CD4-positive, alpha-beta T cell treated with Interleukin-10 for 1 hour (primary cell): ENCODE measurements at regions not wholly inside any gene's neighbourhood (a gene's known extent, or its start where the extent isn't known, plus 50 kb on each side); places are given as distances from the start of the nearest gene placed in this dataset.

Source experiments
- DNase-seq: peaks from one replicate; pipeline ENCODE4 v3.0.0-alpha.2; 2020

DNA sequence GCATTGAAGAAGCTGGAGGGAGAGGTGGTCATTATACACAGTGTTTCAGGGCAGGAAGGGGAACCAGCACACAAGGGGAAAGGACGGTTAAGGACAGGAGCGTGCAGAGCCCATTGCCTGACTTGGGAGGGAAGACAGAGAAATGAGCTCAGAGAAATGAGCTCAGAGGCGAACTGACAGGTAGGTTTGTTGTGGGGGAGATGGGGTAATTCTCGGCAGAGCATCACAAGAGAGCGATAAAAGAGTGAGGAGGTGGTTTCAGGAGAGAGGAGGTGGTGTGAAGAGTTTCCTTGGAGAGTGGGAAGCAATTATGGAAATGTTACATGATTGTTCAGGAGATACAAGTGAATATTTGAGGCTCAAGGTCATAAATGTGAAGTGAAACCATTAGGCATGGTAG, 61.0 kb downstream of the MRGPRX1 start:
- DNase-seq, result no peak

DNA sequence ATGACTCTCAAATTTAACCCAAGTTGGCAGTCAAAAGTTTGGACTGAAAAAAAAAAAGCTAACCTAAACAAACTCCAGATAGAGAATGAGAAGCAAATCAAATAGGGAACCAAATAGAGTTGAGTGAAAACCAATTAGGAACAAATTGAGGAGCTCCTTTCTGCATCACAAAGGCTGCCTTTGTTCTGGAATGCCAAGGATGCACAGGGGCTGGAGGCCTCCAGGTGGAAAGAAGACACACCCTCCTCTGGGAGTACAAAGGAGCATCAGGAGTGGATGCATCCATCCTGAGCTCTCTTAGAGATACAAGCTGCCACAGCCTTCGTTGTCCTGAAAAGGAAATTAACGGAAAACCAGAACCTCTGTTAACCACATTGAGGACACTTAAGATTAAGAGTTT, 73.3 kb downstream of the MRGPRX1 start:
- DNase-seq, result no peak

DNA sequence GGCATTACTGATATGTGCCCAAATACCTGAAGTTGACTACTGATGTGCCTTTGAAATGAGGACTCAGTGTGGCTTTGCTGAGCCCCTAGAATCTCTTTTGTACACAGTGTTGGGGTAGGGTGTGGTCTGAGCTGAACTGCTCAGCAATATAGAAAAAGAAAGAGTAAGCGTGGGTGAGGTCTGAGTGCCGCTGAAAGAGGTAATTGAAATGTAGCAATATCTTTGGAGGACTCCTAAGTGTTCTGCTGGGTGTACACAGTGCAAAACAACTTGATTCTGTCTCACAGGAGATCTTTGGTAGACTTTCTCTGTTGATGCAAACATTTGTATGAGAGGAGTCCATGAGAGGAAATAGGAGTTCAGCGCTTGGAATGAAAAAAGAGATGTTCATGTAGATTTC, 73.7 kb upstream of the PTPN5 start:
- DNase-seq, result no peak

DNA sequence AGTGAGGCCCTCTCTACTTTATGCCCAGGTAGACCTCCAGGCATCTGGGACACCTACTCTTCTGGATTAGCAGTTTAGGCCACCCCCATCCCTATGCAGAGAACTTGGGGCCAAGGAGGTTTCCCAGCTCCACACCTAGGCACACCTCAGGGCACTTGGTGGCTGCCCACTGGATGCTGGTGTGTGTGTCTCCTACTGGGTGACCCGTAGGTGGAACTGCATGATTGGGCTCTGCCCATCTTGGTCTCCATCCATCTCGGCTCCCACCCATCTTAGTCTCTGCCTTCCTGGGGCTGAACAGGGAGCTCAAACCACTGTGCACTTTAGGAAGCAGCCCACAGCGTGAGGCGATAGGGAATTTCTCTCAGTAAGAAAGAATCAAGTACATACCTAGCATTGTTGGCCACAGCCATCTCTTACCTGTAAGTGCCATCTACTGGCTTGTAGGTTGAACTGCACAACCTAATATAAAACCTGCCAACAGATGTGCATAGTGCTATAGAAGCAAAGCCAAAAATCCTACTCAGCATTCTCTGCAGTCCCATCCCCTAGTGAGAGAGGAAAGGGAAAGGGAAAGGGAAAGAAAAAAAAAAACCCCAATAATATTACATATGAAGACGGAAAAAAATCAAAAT, 61.6 kb upstream of the PTPN5 start:
- no peak for DNase-seq

DNA sequence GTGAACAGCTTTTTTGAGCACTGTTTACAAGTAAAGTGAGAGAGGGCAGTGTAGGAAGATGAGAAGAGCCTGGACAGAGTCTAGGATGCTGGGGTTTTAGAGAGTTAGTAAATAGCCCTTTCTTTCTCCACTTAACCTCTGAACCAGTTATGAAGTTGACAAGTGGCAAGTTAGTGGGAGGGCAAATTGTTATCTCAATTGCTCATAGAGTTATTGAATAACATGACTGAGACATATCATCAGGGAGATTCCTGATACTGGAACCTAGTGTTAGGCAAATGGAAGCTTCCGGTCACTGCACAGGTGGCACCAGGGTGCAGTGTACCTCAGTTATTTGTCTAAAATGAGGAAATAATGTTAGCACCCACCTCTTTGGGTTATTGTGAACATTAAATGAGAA, 57.8 kb upstream of the PTPN5 start:
- no peak for DNase-seq

DNA sequence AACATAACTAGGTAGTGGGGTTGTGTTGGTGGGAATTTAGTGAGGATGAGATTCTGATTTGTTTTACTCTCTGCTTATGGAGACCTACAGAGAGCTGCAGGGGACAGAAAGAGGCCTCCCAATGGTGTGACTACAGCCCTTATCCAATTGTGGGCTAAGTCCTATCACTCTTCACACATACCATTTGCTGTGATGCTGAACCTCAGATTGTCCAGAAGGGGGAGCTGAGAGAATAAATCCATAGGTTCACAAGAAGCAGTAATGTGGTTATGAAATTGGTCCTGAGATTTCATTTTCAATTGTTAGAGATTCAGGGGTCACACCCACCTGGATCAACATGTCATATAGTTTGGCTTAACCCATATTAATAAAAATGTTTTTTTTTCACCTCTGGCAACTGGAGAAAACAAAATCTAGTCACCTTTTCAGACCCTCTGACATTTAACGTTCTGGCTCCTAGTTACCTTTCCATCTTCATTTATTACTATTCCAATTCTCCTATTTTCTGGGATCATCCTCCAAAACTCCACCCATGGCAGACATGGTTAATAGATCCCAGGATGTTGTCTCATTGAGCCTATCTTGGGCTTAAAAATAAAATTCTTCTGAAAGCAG, 53.3 kb upstream of the PTPN5 start:
- peak; percentile 11 for DNase-seq
